Loucy (cell line): ENCODE measurements at regions not wholly inside any gene's neighbourhood (a gene's known extent, or its start where the extent isn't known, plus 50 kb on each side); places are given as distances from the start of the nearest gene placed in this dataset.
"Not testable (repeated sequence)": the region's sequence is repeated elsewhere in the genome, so short reads cannot be mapped to it uniquely, and the experiment has no call there.

Experiments used
- H2AFZ ChIP-seq: fragments of 200-600 bp; sonication (generic); 2 replicates; pipeline ENCODE4 v1.6.0; 2016; ENCODE audit warnings: antibody characterized with exemption, mild to moderate bottlenecking, low read length, moderate library complexity
- H3F3A ChIP-seq: fragments of 200-600 bp; 2 replicates; pipeline ENCODE4 v1.6.0; 2016; ENCODE audit warnings: antibody characterized with exemption, low read depth, mild to moderate bottlenecking
- H3K27me3 ChIP-seq: fragments of 200-600 bp; sonication (generic); 2 replicates; pipeline ENCODE4 v1.6.1; 2014; ENCODE audit warnings: low read length, mild to moderate bottlenecking; ENCODE audit not compliant: insufficient read depth, poor library complexity, severe bottlenecking
- H3K36me3 ChIP-seq: fragments of 200-600 bp; sonication (generic); 2 replicates; pipeline ENCODE4 v1.6.1; 2016; ENCODE audit warnings: low read length; ENCODE audit not compliant: insufficient read depth
- H3K4me1 ChIP-seq: fragments of 200-600 bp; sonication (generic); 2 replicates; pipeline ENCODE4 v1.5.1; 2014; ENCODE audit warnings: low read length, mild to moderate bottlenecking; ENCODE audit not compliant: insufficient read depth, poor library complexity, severe bottlenecking
- H3K4me2 ChIP-seq: fragments of 200-600 bp; sonication (generic); 2 replicates; pipeline ENCODE4 v1.6.0; 2014; ENCODE audit warnings: antibody characterized with exemption, low read length, low read depth, mild to moderate bottlenecking; ENCODE audit not compliant: poor library complexity, severe bottlenecking
- H3K4me3 ChIP-seq: fragments of 200-600 bp; sonication (generic); 2 replicates; pipeline ENCODE4 v1.5.1; 2014; ENCODE audit warnings: low read length, mild to moderate bottlenecking, mixed read lengths; ENCODE audit not compliant: poor library complexity, severe bottlenecking
- H3K79me2 ChIP-seq: fragments of 200-600 bp; sonication (generic); 2 replicates; pipeline ENCODE4 v1.6.1; 2014; ENCODE audit warnings: low read length; ENCODE audit not compliant: insufficient read depth
- H3K9ac ChIP-seq: fragments of 200-600 bp; sonication (generic); 2 replicates; pipeline ENCODE4 v1.6.0; 2014; ENCODE audit warnings: mild to moderate bottlenecking, low read depth, low read length, moderate library complexity; ENCODE audit not compliant: poor library complexity, severe bottlenecking
- H3K9me2 ChIP-seq: fragments of 200-600 bp; sonication (generic); replicated peaks from 2 replicates; pipeline ENCODE4 v1.6.1; 2016; ENCODE audit warnings: low read depth, low read length, mixed read lengths
- H3K9me3 ChIP-seq: fragments of 200-600 bp; sonication (generic); 2 replicates; pipeline ENCODE4 v1.6.1; 2014; ENCODE audit warnings: mild to moderate bottlenecking, antibody characterized with exemption, low read length, low read depth; ENCODE audit not compliant: insufficient read depth
- H4K20me1 ChIP-seq: fragments of 200-600 bp; sonication (generic); 2 replicates; pipeline ENCODE4 v1.6.0; 2014; ENCODE audit warnings: antibody characterized with exemption, low read length, mild to moderate bottlenecking; ENCODE audit not compliant: insufficient read depth, poor library complexity, severe bottlenecking
- EZH2phosphoT487 ChIP-seq: fragments of 200-600 bp; IDR thresholded peaks from 2 replicates; pipeline ENCODE4 v1.6.1; 2018; ENCODE audit warnings: antibody characterized with exemption, mild to moderate bottlenecking, moderate library complexity, borderline replicate concordance
- TF ChIP-seq, protein P1 (sequence below): fragments of 200-600 bp; sonication (generic); conservative IDR thresholded peaks from 2 replicates; pipeline ENCODE4 v1.5.1; 2014; ENCODE audit warnings: mild to moderate bottlenecking, antibody characterized with exemption, low read length

DNA sequence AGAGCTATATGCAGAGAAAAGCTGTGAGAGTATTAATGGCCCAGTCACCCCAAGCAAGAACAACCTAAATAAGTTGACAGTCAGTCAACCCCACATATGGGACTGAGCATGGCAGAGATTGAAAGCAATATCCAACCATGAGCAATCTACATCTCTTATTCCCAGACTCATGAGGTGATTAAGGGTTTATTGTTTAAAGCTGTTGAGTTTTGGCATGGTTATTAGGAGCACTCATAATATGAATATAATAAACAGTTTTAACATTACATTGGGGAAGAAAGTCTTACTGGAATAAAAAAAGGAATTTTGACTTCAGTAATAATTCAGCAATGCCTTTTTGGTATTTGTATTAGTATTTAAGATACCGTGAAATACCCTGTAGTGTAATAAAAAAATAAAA lies 1627.4 kb downstream of the STIM2 start:
- H4K20me1 ChIP-seq = no peaks in the 10 kb centered on the region
- no peak for TF ChIP-seq EZH2phosphoT487
- TF ChIP-seq, protein P1, sequence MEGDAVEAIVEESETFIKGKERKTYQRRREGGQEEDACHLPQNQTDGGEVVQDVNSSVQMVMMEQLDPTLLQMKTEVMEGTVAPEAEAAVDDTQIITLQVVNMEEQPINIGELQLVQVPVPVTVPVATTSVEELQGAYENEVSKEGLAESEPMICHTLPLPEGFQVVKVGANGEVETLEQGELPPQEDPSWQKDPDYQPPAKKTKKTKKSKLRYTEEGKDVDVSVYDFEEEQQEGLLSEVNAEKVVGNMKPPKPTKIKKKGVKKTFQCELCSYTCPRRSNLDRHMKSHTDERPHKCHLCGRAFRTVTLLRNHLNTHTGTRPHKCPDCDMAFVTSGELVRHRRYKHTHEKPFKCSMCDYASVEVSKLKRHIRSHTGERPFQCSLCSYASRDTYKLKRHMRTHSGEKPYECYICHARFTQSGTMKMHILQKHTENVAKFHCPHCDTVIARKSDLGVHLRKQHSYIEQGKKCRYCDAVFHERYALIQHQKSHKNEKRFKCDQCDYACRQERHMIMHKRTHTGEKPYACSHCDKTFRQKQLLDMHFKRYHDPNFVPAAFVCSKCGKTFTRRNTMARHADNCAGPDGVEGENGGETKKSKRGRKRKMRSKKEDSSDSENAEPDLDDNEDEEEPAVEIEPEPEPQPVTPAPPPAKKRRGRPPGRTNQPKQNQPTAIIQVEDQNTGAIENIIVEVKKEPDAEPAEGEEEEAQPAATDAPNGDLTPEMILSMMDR = no peak
- H3K4me2 ChIP-seq = no peak overlapping the region
- H3F3A ChIP-seq = no peaks in the 10 kb centered on the region
- no peak overlapping the region for H3K4me3 ChIP-seq
- no peaks in the 10 kb centered on the region for H3K79me2 ChIP-seq
- no peaks in the 10 kb centered on the region for H3K4me1 ChIP-seq
- no peaks in the 10 kb centered on the region for H3K27me3 ChIP-seq
- H3K9me2 ChIP-seq = no peaks in the 10 kb centered on the region
- no peak overlapping the region for H2AFZ ChIP-seq
- no peaks in the 10 kb centered on the region for H3K9me3 ChIP-seq
- H3K36me3 ChIP-seq = no peaks in the 10 kb centered on the region
- H3K9ac ChIP-seq = no peak overlapping the region

DNA sequence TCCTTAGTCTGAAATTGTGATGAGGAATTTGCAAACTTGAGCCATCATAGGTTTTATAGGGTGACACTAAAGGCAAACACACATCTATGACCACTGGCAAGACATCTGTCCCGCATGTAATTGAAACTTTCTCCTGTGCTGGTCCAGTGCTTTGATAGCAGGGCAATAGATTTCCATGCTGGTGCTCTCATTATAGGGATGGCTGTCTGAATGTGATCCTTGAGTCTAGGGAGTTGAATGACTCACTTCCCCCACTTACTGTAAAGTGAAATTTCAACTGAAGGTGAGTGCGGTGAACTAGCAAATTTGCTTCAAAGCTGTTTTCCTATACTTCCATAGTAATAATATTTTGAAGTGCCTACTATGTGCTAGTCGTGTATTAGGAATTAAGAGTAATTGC lies 1630.0 kb downstream of the STIM2 start:
- Histone ChIP-seq H3K4me3 (no peak overlapping the region), H3K36me3 (no peaks in the 10 kb centered on the region), H3K4me1 (no peaks in the 10 kb centered on the region), H4K20me1 (no peaks in the 10 kb centered on the region), H3K9me2 (no peaks in the 10 kb centered on the region), H2AFZ (no peak overlapping the region), H3K4me2 (no peak overlapping the region), H3K9ac (no peak overlapping the region), H3K27me3 (no peaks in the 10 kb centered on the region), H3F3A (no peaks in the 10 kb centered on the region), H3K9me3 (no peaks in the 10 kb centered on the region), H3K79me2 (no peaks in the 10 kb centered on the region)
- no peak for TF ChIP-seq EZH2phosphoT487
- TF ChIP-seq, protein P1 = no peak

DNA sequence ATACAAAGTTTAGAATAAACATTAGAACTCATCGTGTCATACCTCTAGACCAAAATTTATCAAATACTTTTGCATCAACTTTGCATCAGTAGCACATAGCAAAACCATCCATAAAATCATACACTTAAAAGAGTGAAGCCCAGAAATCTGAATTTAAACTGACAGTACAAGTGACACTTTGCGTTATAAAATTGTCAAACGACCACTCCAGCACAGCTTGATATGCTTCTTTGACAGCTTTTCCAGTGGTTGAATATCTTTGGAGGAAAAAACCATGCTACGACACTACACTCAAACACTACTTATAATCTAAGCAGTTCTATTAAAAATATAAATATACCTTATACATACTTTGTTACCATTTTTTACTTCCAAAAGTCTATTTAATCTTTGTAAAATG lies 1644.4 kb downstream of the STIM2 start:
- H3K4me2 ChIP-seq = no peak overlapping the region
- no peaks in the 10 kb centered on the region for H3K9me3 ChIP-seq
- H3K79me2 ChIP-seq = no peaks in the 10 kb centered on the region
- no peak overlapping the region for H2AFZ ChIP-seq
- H3K36me3 ChIP-seq = no peaks in the 10 kb centered on the region
- H3K4me3 ChIP-seq = no peak overlapping the region
- H3K9ac ChIP-seq = no peak overlapping the region
- H3K9me2 ChIP-seq = no peaks in the 10 kb centered on the region
- TF ChIP-seq EZH2phosphoT487 = no peak
- no peaks in the 10 kb centered on the region for H3K27me3 ChIP-seq
- H3K4me1 ChIP-seq = no peaks in the 10 kb centered on the region
- no peaks in the 10 kb centered on the region for H3F3A ChIP-seq
- no peaks in the 10 kb centered on the region for H4K20me1 ChIP-seq

DNA sequence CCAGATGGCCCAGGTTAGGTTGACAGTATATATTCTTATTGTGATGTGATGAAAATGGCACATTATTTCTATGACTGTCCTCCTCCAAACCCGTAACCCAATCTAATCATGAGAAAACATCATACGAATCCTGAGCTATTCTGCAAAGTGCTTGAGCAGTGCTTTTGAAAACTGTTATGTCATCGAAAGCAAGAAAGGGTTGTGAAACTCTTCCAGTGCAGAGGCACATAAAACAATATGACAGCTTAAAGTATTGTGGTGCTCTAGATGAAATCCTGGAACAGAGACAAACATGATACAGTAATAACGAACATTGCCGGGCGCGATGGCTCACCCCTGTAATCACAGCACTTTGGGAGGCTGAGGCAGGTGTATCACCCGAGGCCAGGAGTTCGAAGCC lies 1648.0 kb downstream of the STIM2 start:
- Histone ChIP-seq H3K4me1 (no peaks in the 10 kb centered on the region), H3K79me2 (no peaks in the 10 kb centered on the region), H2AFZ (no peak overlapping the region), H3K27me3 (no peaks in the 10 kb centered on the region), H3K36me3 (no peaks in the 10 kb centered on the region), H3K9me2 (no peaks in the 10 kb centered on the region), H3K4me3 (no peak overlapping the region), H3K4me2 (no peak overlapping the region), H3K9ac (no peak overlapping the region), H3F3A (no peaks in the 10 kb centered on the region), H4K20me1 (no peaks in the 10 kb centered on the region), H3K9me3 (no peaks in the 10 kb centered on the region)
- TF ChIP-seq EZH2phosphoT487 = no peak
- TF ChIP-seq, protein P1 = no peak

DNA sequence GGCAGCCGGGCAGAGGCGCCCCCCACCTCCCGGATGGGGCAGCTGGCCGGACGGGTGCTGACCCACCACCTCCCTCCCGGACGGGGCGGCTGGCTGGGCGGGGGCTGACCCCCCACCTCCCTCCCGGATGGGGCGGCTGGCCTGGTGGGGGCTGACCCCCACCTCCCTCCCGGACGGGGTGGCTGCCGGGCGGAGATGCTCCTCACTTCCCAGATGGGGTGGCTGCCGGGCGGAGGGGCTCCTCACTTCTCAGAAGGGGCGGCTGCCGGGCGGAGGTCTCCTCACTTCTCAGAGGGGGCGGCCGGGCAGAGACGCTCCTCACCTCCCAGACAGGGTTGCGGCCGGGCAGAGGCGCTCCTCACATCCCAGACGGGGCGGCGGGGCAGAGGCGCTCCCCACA lies 1654.1 kb downstream of the STIM2 start:
- H3K79me2 ChIP-seq, H4K20me1 ChIP-seq, H3K36me3 ChIP-seq, H3K4me1 ChIP-seq, H3F3A ChIP-seq, H3K9ac ChIP-seq, H3K4me3 ChIP-seq, H3K27me3 ChIP-seq, H3K4me2 ChIP-seq, H3K9me2 ChIP-seq, H3K9me3 ChIP-seq, H2AFZ ChIP-seq: not testable (repeated sequence)
